NCI-H345 treated with DMSO at 0.1 percent for 48 hours (cell line): ENCODE measurements at regions not wholly inside any gene's neighbourhood (a gene's known extent, or its start where the extent isn't known, plus 50 kb on each side); places are given as distances from the start of the nearest gene placed in this dataset.

Source experiments
- DNase-seq: peaks from one replicate; lab custom pipeline; 2025; ENCODE audit not compliant: unreplicated experiment; lab: John Stamatoyannopoulos, UW

- DNase-seq = no peak
Observed at GRCh38 chr4:32991663-32992062, 2271.5 kb downstream of the PCDH7 start.

- DNase-seq = no peak
Observed at GRCh38 chr4:32994981-32995881, 2275.1 kb downstream of the PCDH7 start.

- DNase-seq = no peak
Observed at GRCh38 chr4:33013282-33013681, 2293.1 kb downstream of the PCDH7 start.

- no peak for DNase-seq
Observed at GRCh38 chr4:33025236-33025635, 2305.1 kb downstream of the PCDH7 start.

- DNase-seq = no peak
Observed at GRCh38 chr4:33029976-33030375, 2309.8 kb downstream of the PCDH7 start.

GRCh38 chr4:33031328-33031727 is 2311.2 kb downstream of the PCDH7 start:
- no peak for DNase-seq

GRCh38 chr4:33037464-33037863 is 2317.3 kb downstream of the PCDH7 start:
- no peak for DNase-seq

GRCh38 chr4:33045334-33045733 is 2325.2 kb downstream of the PCDH7 start:
- DNase-seq = no peak

- no peak for DNase-seq
Observed at GRCh38 chr4:33052241-33052640, 2332.1 kb downstream of the PCDH7 start.

- no peak for DNase-seq
Observed at GRCh38 chr4:33054161-33054560, 2334.0 kb downstream of the PCDH7 start.

- no peak for DNase-seq
Observed at GRCh38 chr4:33054656-33055196, 2334.6 kb downstream of the PCDH7 start.

- no peak for DNase-seq
Observed at GRCh38 chr4:33057736-33058135, 2337.6 kb downstream of the PCDH7 start.

- DNase-seq = no peak
Observed at GRCh38 chr4:33058998-33059397, 2338.8 kb downstream of the PCDH7 start.

- no peak for DNase-seq
Observed at GRCh38 chr4:33060674-33061542, 2340.7 kb downstream of the PCDH7 start.

GRCh38 chr4:33061727-33062126 is 2341.6 kb downstream of the PCDH7 start:
- DNase-seq = no peak

GRCh38 chr4:33062155-33062806 is 2342.1 kb downstream of the PCDH7 start:
- DNase-seq = no peak

GRCh38 chr4:33063241-33063640 is 2343.1 kb downstream of the PCDH7 start:
- DNase-seq = no peak

- no peak for DNase-seq
Observed at GRCh38 chr4:33064238-33064637, 2344.1 kb downstream of the PCDH7 start.

GRCh38 chr4:33065749-33066148 is 2345.6 kb downstream of the PCDH7 start:
- DNase-seq = no peak

- DNase-seq = no peak
Observed at GRCh38 chr4:33067221-33067620, 2347.1 kb downstream of the PCDH7 start.

GRCh38 chr4:33068539-33068938 is 2348.4 kb downstream of the PCDH7 start:
- DNase-seq = no peak
